Astrocyte (in vitro differentiated cells and primary cell): ENCODE measurements at regions not wholly inside any gene's neighbourhood (a gene's known extent, or its start where the extent isn't known, plus 50 kb on each side); places are given as distances from the start of the nearest gene placed in this dataset.

Source experiments
- DNase-seq: peaks from one replicate; pipeline ENCODE4 v3.0.0-alpha.2; 2010; ENCODE audit warnings: low read depth
- FAIRE-seq: peaks from 2 replicates; lab custom pipeline; 2011; peaks lifted over from hg19 to GRCh38; lab: Jason Lieb, UNC
- H2AFZ ChIP-seq: 2 replicates; pipeline ENCODE4 v1.6.0; 2012; ENCODE audit warnings: low read depth, low read length, inconsistent platforms
- H3K27ac ChIP-seq: 2 replicates; pipeline ENCODE4 v1.5.1; 2011; ENCODE audit warnings: low read depth, low read length, inconsistent platforms
- H3K27me3 ChIP-seq: 2 replicates; pipeline ENCODE4 v1.6.0; 2011; ENCODE audit warnings: low read length, inconsistent platforms; ENCODE audit not compliant: insufficient read depth
- H3K36me3 ChIP-seq: 2 replicates; pipeline ENCODE4 v1.5.1; 2011; ENCODE audit warnings: low read length, inconsistent platforms; ENCODE audit not compliant: insufficient read depth
- H3K4me1 ChIP-seq: 2 replicates; pipeline ENCODE4 v1.5.1; 2011; ENCODE audit warnings: low read length, inconsistent platforms; ENCODE audit not compliant: insufficient read depth
- H3K4me2 ChIP-seq: 2 replicates; pipeline ENCODE4 v1.6.0; 2012; ENCODE audit warnings: low read length, inconsistent platforms
- H3K4me3 ChIP-seq: 2 replicates; pipeline ENCODE4 v1.5.1; 2011; ENCODE audit warnings: low read depth, mild to moderate bottlenecking, low read length, inconsistent platforms; ENCODE audit not compliant: insufficient read depth
- H3K79me2 ChIP-seq: 2 replicates; pipeline ENCODE4 v1.6.0; 2012; ENCODE audit warnings: mild to moderate bottlenecking, low read length, inconsistent platforms; ENCODE audit not compliant: insufficient read depth
- H3K9ac ChIP-seq: 2 replicates; pipeline ENCODE4 v1.6.0; 2012; ENCODE audit warnings: mild to moderate bottlenecking, low read length, inconsistent platforms
- H3K9me3 ChIP-seq: 2 replicates; pipeline ENCODE4 v1.5.1; 2012; ENCODE audit warnings: low read depth, mild to moderate bottlenecking, low read length, inconsistent platforms; ENCODE audit not compliant: insufficient read depth
- H4K20me1 ChIP-seq: 2 replicates; pipeline ENCODE4 v1.6.0; 2012; ENCODE audit warnings: low read length, inconsistent platforms; ENCODE audit not compliant: insufficient read depth
- H3K27ac Mint-ChIP-seq: one replicate; pipeline ENCODE4 v1.8.0; 2021; ENCODE audit warnings: mild to moderate bottlenecking, mixed read lengths; ENCODE audit not compliant: unreplicated experiment
- H3K27me3 Mint-ChIP-seq: one replicate; pipeline ENCODE4 v1.8.0; 2021; ENCODE audit warnings: low read depth, mixed read lengths; ENCODE audit not compliant: unreplicated experiment
- H3K36me3 Mint-ChIP-seq: one replicate; pipeline ENCODE4 v1.8.0; 2021; ENCODE audit warnings: low read depth, mixed read lengths; ENCODE audit not compliant: unreplicated experiment
- H3K4me1 Mint-ChIP-seq: one replicate; pipeline ENCODE4 v1.8.0; 2021; ENCODE audit warnings: low read depth, mixed read lengths; ENCODE audit not compliant: unreplicated experiment
- H3K4me3 Mint-ChIP-seq: one replicate; pipeline ENCODE4 v1.8.0; 2021; ENCODE audit warnings: mild to moderate bottlenecking, moderate library complexity, mixed read lengths; ENCODE audit not compliant: unreplicated experiment
- H3K9me3 Mint-ChIP-seq: one replicate; pipeline ENCODE4 v1.8.0; 2021; ENCODE audit warnings: mild to moderate bottlenecking, mixed read lengths; ENCODE audit not compliant: unreplicated experiment
- EZH2 ChIP-seq: IDR thresholded peaks from 2 replicates; pipeline ENCODE4 v1.6.1; 2012; ENCODE audit warnings: mild to moderate bottlenecking, low read length, inconsistent platforms; ENCODE audit not compliant: insufficient read depth
- TF ChIP-seq, protein P1 (sequence below): IDR thresholded peaks from 2 replicates; pipeline ENCODE4 v1.5.1; 2011; ENCODE audit warnings: low read depth, mild to moderate bottlenecking, inconsistent platforms, low read length, moderate library complexity; ENCODE audit not compliant: insufficient read depth

DNA sequence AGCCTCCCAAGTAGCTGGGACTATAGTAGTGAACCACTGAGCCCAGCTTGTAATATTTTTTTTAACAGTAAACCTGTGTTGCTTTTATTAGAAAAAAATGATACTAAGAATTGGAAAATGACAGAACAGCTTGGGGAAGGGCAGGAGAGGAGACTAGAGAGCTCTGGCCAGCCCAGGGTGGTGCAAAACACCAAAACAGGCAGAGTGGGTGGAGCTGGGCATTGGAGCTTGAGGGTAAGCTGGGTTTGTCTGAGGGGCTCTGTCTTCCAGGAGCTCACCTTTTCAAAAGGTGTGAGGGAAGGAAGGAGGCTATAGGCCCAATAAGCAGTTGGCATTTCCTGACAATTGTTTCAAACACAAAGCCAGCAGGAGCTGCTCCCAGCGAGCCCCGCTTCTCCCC, 75.2 kb upstream of the DUSP5 start:
- Mint-ChIP-seq H3K27me3 (no peaks in the 10 kb centered on the region), H3K4me3 (no peak overlapping the region), H3K36me3 (peaks cover 2% of the 10 kb centered on the region), H3K27ac (no peak overlapping the region), H3K4me1 (peaks cover 23% of the 10 kb centered on the region), H3K9me3 (peaks cover 2% of the 10 kb centered on the region)
- TF ChIP-seq EZH2: no peak
- TF ChIP-seq, protein P1, sequence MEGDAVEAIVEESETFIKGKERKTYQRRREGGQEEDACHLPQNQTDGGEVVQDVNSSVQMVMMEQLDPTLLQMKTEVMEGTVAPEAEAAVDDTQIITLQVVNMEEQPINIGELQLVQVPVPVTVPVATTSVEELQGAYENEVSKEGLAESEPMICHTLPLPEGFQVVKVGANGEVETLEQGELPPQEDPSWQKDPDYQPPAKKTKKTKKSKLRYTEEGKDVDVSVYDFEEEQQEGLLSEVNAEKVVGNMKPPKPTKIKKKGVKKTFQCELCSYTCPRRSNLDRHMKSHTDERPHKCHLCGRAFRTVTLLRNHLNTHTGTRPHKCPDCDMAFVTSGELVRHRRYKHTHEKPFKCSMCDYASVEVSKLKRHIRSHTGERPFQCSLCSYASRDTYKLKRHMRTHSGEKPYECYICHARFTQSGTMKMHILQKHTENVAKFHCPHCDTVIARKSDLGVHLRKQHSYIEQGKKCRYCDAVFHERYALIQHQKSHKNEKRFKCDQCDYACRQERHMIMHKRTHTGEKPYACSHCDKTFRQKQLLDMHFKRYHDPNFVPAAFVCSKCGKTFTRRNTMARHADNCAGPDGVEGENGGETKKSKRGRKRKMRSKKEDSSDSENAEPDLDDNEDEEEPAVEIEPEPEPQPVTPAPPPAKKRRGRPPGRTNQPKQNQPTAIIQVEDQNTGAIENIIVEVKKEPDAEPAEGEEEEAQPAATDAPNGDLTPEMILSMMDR: no peak
- Histone ChIP-seq H3K27ac (no peak overlapping the region), H3K79me2 (no peaks in the 10 kb centered on the region), H3K9ac (no peak overlapping the region), H3K9me3 (no peaks in the 10 kb centered on the region), H3K4me2 (no peak overlapping the region), H3K4me3 (no peak overlapping the region), H3K27me3 (no peaks in the 10 kb centered on the region), H2AFZ (no peak overlapping the region), H4K20me1 (no peaks in the 10 kb centered on the region), H3K4me1 (peaks cover 25% of the 10 kb centered on the region), H3K36me3 (no peaks in the 10 kb centered on the region)
- FAIRE-seq: no peak
- no peak for DNase-seq

DNA sequence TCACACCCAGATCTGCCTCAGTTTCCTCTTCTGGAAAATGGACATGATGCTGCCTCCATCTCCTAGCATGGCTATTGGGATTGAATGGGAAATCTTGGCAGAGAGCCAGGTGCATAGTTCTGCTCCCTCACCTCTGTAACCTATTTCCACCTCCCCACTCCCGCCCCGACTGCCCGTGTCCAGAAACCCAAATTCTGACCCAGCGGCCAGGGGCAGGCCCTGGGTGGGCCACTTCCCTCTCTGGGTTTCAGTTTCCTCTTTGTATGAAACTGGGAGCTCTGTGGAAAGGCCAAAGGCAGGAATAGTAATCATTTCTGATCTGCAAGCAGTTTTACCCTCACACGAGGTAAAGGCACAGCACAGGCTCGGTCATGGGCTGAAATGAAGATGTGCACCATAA, 74.1 kb upstream of the DUSP5 start:
- DNase-seq: no peak
- H2AFZ ChIP-seq: no peak overlapping the region
- no peaks in the 10 kb centered on the region for H3K27me3 ChIP-seq
- H3K9ac ChIP-seq: no peak overlapping the region
- Mint-ChIP-seq H3K36me3 (peaks cover 2% of the 10 kb centered on the region), H3K9me3 (peaks cover 2% of the 10 kb centered on the region), H3K4me1 (peaks cover 23% of the 10 kb centered on the region), H3K4me3 (no peak overlapping the region), H3K27me3 (no peaks in the 10 kb centered on the region), H3K27ac (no peak overlapping the region)
- H3K27ac ChIP-seq: no peak overlapping the region
- H3K9me3 ChIP-seq: no peaks in the 10 kb centered on the region
- H3K4me1 ChIP-seq: peaks cover 25% of the 10 kb centered on the region
- no peaks in the 10 kb centered on the region for H3K79me2 ChIP-seq
- no peak overlapping the region for H3K4me2 ChIP-seq
- H4K20me1 ChIP-seq: no peaks in the 10 kb centered on the region
- TF ChIP-seq EZH2: no peak
- TF ChIP-seq, protein P1: no peak
- no peak for FAIRE-seq
- H3K36me3 ChIP-seq: no peaks in the 10 kb centered on the region
- H3K4me3 ChIP-seq: no peak overlapping the region

DNA sequence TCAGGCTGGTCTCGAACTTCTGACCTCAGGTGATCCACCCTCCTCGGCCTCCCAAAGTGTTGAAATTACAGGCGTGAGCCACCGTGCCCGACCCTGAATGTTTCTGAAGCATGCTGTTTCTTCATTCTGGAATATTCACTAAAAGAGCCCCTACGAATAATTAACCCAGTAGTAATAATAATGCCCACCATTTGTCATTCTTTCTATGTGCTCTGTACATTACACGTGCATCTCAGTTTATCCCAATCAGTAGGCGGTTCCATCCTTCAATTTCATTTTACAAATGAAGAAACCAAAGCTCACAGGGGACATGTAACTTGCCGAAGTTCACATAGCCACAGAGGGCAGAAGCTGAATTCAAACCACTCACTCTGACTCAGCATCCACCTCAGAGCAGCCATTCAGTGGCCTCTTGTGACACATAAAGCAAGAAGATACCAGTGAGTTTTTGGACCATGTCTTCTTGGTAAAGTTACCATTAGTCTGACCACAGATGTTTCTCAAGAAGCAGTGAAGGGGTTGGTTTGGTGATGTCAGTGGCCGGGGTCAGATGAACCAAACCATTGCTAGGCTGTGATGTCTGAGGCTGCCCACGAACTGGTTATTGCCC, 71.9 kb upstream of the DUSP5 start:
- peak; percentile 99 for DNase-seq
- peak overlapping the region; percentile 72 for H3K9ac ChIP-seq
- H3K27ac ChIP-seq: peak overlapping the region; percentile 92
- Mint-ChIP-seq H3K27ac (peak overlapping the region; percentile 98), H3K9me3 (peaks cover 2% of the 10 kb centered on the region), H3K27me3 (no peaks in the 10 kb centered on the region), H3K4me3 (no peak overlapping the region), H3K36me3 (peaks cover 4% of the 10 kb centered on the region), H3K4me1 (peaks cover 29% of the 10 kb centered on the region)
- peaks cover 19% of the 10 kb centered on the region for H3K4me1 ChIP-seq
- no peaks in the 10 kb centered on the region for H3K36me3 ChIP-seq
- H4K20me1 ChIP-seq: no peaks in the 10 kb centered on the region
- FAIRE-seq: peak; percentile 50
- no peak for TF ChIP-seq EZH2
- TF ChIP-seq, protein P1: no peak
- no peaks in the 10 kb centered on the region for H3K79me2 ChIP-seq
- H3K27me3 ChIP-seq: no peaks in the 10 kb centered on the region
- peak overlapping the region; percentile 70 for H3K4me2 ChIP-seq
- no peak overlapping the region for H2AFZ ChIP-seq
- H3K4me3 ChIP-seq: no peak overlapping the region
- H3K9me3 ChIP-seq: no peaks in the 10 kb centered on the region
